SW 1271 (cell line): ENCODE measurements at regions not wholly inside any gene's neighbourhood (a gene's known extent, or its start where the extent isn't known, plus 50 kb on each side); places are given as distances from the start of the nearest gene placed in this dataset.
"Not testable (repeated sequence)": the region's sequence is repeated elsewhere in the genome, so short reads cannot be mapped to it uniquely, and the experiment has no call there.

Source experiments
- DNase-seq, 2 experiments: peaks; one replicate each; lab custom pipeline; 2025; lab: John Stamatoyannopoulos, UW

- DNase-seq = not testable (repeated sequence)
These were observed 181.4 kb downstream of the TEX29 start for GRCh38 chr13:111501596-111502535.

DNA sequence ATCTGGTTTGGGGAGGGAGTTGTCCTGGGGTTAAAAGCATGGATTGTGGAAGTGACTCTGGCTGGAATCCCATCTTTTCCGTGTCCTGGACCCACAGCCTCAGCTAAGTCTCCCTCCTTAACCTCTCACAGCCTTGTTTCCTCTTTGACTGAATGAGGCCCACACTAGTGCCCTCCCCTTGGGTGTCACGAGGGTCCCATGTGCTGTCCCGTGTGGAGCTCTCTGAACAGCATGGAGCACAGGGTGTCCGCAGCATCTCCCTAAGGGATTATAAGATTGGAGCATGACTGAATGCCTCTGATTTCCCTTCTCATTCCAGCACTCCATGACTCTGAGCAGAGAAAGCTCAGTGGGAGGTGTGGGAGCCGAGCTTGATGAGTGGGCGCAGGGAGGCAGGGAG is 182.5 kb downstream of the TEX29 start:
- no peak for DNase-seq

DNA sequence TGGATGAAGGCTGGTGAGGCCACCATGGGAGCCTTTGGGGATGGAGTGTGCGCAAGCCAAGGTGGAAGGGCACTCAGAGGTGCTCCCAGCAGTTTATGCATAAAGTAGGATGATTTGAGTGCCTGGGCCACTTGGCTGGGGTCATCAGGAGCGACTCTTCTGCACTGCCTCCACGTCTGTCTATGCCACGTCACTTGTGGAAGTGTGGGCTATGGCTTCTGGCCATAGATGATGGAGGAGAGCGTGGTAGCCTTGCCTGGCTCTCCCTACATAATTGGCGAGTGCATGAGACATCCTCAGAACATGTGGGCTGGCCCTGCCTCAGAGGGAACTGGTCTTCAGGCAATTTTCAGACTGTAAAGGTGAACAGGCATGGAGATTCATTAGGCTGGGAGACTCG is 182.9 kb downstream of the TEX29 start:
- DNase-seq = no peak

GRCh38 chr13:111503905-111504695 is 183.7 kb downstream of the TEX29 start:
- no peak for DNase-seq

GRCh38 chr13:111505175-111505777 is 184.8 kb downstream of the TEX29 start:
- DNase-seq = no peak

DNA sequence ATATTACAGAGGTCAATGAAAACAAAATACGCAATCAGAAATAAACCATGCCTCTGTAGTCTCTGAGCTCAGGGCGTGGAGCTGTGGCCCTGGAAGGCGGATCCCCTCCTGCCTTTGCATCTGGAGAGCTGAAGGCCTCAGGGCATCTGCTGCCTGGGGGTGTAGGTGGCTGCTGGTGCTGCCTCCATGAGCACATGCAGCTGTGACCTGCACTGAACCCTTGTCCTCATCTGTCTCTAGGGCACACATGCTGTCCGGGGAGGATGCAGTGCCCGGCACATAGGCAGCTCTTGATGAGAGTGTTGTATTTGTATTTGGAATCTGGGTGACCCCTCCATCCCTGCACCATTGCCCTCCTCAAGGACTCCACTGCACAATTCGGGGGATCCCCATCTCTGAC is 185.7 kb downstream of the TEX29 start:
- no peak for DNase-seq

- no peak for DNase-seq
These were observed 186.2 kb downstream of the TEX29 start for GRCh38 chr13:111506621-111507020.

DNA sequence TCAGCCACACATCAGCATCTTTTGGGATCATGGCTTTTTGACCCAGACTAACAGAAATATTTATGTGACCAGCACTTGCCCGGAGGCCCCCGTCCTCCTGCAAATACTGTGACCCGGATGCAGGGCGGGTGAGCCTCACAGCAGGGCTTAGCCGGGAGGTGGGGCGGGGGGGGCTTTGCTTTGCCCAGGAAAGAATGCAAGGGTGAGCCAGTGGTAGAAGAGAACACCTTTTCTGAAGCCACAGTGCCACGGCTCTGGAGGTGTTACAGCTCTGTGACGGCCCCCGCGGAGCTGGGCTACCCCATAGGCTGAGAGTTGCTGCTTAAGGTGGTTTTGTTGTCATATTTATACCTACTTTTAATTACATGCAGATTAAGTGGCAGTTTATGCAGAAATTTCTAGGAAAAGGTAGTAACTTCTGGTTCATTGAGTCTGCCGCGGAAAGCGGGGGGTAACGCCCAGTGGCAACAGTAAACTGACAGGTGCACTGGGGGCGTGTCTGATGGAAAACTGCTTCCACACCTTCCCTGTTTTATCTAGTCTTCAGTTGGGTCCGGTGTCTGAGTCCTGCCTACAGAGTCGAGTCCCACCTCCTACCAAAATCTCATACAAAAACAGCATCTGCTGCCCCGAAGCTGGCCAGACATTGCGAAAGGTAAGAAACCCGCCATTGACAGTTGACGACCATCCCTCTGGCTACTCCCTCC is 187.9 kb downstream of the TEX29 start:
- DNase-seq = no peak

- DNase-seq = no peak
These were observed 188.6 kb downstream of the TEX29 start for GRCh38 chr13:111508902-111509509.

DNA sequence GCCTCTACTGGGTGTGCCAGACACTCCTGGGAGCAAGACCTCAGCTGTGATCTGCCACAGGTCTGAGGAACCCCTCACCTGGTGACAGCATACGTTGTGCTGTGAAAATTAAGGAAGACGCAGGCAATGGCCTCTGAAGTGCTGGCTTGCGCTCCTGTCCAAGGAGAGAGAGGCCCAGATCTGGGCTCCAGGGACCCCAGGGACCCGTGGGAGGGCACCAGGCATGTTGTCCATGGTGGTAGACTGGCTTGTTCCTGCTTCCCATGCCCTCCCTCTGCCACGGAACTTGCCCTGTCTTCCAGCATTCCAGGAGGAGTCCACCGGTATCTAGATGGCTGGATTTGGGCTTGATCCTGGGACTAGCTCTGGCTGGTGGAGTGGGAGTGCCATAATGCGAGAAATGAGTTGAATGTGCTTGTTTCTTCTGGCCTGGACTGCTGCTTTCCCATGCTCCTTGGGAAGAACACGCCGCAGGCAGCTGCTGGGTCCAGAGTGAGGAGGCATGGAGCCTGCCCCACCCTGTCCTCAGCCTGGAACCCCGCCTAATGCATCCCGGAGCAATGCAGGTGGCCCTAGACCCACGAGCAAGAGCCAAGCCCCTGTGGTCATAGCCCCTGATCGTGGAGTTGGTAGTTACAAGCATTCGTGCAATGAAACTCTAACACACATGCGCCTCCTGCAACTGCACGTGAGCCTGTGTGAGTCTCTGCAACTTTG is 190.2 kb downstream of the TEX29 start:
- no peak for DNase-seq

- no peak for DNase-seq
These were observed 190.8 kb downstream of the TEX29 start for GRCh38 chr13:111511219-111511732.

GRCh38 chr13:111511805-111512504 is 191.5 kb downstream of the TEX29 start:
- DNase-seq = no peak

- DNase-seq = no peak
These were observed 192.3 kb downstream of the TEX29 start for GRCh38 chr13:111512707-111513106.

DNA sequence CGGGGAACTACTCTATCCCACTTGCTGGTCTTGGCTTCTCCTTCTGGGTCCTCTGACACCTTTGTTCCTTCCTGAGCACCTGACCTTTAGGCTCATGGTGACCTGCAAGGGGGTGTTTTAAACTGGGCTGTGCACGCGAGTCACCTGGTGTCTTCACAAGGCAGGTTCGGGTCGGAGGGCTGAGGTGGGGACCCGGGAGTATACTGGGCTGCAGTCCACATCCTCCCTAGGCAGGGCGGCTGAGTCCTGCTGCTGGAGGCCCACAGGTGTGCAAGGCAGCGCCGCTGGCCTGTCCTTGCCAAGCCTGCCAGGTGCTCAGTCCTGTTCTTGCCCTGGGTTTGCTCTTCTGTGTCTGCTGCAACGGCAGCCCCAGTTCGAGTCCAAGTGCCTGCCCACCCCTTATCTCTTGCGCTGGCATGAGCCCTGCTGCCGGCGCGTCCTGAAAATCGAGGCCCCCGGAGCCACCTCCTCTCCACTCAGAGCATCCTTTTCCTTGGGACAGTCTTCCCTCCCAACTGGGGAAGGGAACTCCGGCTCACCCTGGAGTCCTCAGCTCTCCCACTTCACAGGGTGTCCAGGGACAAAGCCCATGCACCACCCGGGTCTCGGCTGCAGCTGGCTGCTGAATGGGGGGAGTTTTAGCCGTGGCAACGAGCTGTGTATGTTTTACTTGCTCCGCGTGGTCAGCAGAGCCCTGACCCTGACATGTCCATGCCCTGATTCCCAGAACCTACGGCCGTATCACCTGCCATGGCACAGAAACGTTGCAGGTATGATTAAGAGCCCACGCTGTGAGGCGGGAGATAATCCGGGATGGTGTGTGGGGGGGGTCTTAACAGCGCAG is 193.5 kb downstream of the TEX29 start:
- DNase-seq = no peak

GRCh38 chr13:111514610-111515306 is 194.3 kb downstream of the TEX29 start:
- DNase-seq = no peak

DNA sequence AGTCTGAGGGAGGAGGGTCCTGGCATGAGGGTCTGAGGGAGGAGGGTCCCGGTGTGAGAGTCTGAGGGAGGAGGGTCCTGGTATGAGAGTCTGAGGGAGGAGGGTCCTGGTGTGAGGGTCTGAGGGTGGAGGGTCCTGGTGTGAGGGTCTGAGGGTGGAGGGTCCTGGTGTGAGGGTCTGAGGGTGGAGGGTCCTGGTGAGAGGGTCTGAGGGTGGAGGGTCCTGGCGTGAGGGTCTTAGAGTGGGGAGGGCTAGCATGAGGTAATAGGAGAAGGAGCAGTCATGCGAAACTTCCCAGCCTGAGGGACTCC is 194.8 kb downstream of the TEX29 start:
- DNase-seq = no peak

DNA sequence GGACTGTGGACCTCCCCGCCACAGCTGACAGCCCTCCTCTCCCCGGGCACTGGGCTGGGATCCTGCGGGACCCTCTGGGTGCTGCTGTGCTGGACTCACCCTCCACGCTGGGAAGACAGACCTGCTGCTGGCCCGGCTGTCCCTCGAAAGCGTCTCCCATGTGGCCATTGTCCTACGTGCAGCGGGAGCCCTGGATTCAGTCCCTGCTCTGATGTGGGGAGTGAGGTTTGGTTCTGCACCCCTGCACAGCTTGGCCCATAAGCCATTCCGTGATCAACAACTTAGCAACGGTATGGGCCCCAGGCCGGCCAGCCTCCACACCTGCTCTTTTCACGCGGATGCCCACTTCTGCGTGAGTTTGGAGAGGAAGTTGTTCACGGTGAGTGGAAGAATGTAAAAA is 195.2 kb downstream of the TEX29 start:
- no peak for DNase-seq
